Breast epithelium (tissue), 3 donors: ENCODE measurements at regions not wholly inside any gene's neighbourhood (a gene's known extent, or its start where the extent isn't known, plus 50 kb on each side); places are given as distances from the start of the nearest gene placed in this dataset.

Experiments used
- POLR2AphosphoS5 ChIP-seq, 3 donors: sonication (generic); formaldehyde crosslinking; IDR thresholded peaks; one replicate each; pipeline ENCODE4 v1.6.1; 2017; ENCODE audit warnings: antibody characterized with exemption in 3 of 3
- TF ChIP-seq, protein P1 (sequence below), 3 donors: fragments of 450-650 bp; IDR thresholded peaks; one replicate each; pipeline ENCODE4 v1.5.1; 2016 to 2017; ENCODE audit warnings: antibody characterized with exemption in 3 of 3, mild to moderate bottlenecking in 3 of 3, moderate library complexity in 3 of 3

GRCh38 chr22:48553694-48554308 is 1273.9 kb downstream of the BRD1 start:
- TF ChIP-seq, protein P1, sequence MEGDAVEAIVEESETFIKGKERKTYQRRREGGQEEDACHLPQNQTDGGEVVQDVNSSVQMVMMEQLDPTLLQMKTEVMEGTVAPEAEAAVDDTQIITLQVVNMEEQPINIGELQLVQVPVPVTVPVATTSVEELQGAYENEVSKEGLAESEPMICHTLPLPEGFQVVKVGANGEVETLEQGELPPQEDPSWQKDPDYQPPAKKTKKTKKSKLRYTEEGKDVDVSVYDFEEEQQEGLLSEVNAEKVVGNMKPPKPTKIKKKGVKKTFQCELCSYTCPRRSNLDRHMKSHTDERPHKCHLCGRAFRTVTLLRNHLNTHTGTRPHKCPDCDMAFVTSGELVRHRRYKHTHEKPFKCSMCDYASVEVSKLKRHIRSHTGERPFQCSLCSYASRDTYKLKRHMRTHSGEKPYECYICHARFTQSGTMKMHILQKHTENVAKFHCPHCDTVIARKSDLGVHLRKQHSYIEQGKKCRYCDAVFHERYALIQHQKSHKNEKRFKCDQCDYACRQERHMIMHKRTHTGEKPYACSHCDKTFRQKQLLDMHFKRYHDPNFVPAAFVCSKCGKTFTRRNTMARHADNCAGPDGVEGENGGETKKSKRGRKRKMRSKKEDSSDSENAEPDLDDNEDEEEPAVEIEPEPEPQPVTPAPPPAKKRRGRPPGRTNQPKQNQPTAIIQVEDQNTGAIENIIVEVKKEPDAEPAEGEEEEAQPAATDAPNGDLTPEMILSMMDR (IDR thresholded peaks at IDR 0.05), result no peak
- no peak for TF ChIP-seq POLR2AphosphoS5 (IDR thresholded peaks at IDR 0.05)
